T-helper 9 cell (primary cell): ENCODE measurements at regions not wholly inside any gene's neighbourhood (a gene's known extent, or its start where the extent isn't known, plus 50 kb on each side); places are given as distances from the start of the nearest gene placed in this dataset.

Experiments used
- DNase-seq: peaks from one replicate; pipeline ENCODE4 v3.0.0-alpha.2; 2020

GRCh38 chr1:239436286-239436685 lies 49.9 kb downstream of the CHRM3 start:
- DNase-seq: no peak

DNA sequence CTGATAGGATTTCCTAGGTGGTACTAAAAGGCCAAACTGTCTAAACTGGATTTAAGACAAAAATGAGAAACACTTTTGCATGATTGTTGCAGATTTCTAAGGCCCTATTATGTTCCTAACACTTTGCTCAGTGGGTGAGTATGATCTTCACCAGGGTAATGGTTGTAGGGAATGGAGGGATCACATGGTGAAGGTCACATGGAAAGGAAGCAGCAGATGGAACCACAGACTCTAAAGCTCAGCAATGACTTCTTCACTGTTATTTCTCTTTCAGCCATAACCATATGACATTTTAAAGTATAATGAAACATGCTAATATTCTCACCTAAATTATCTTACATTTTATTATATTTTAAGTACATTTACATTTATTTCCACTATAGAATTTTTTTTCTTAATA lies 51.5 kb downstream of the CHRM3 start:
- no peak for DNase-seq

GRCh38 chr1:239438891-239439290 lies 52.5 kb downstream of the CHRM3 start:
- DNase-seq: no peak

DNA sequence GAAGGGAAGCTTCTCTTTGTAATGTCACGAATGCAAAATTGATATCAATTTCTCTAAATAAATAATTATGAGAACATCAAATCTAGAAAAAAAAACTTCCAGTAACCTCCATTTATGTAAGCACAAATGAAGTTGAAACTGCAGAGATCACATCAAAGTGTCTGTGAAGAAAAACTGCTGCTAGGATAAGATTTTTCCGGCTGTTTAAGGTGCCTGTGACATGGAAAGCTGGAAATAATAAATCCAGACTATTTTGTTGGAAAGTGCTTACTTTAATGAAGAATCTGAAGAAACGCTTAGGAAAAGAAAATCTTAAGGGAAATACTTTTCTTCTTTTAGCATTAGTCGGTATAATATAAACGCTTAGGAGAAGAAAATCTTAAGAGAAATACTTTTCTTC lies 57.0 kb downstream of the CHRM3 start:
- no peak for DNase-seq

- no peak for DNase-seq
Observed at GRCh38 chr1:239446611-239447010, 60.2 kb downstream of the CHRM3 start.

GRCh38 chr1:239448911-239449310 lies 62.5 kb downstream of the CHRM3 start:
- DNase-seq: no peak

DNA sequence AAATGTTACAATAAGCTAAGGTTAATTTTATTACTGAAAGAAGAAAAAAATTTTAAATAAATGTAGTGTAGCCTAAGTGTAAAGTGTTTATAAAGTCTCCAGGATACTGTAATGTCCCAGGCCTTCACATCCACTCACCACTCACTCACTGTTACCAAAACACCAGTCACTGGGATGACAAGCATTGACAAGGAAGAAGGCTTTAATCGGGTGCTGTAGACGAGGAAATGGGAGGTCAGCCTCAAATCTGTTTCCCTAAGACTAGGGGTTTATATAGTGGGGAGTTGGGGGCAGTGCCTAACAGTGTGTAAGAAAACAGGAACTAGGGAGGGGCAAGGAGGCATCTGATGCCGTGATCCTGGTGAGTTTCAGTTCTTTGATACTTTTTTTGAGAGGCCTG lies 69.4 kb downstream of the CHRM3 start:
- no peak for DNase-seq

DNA sequence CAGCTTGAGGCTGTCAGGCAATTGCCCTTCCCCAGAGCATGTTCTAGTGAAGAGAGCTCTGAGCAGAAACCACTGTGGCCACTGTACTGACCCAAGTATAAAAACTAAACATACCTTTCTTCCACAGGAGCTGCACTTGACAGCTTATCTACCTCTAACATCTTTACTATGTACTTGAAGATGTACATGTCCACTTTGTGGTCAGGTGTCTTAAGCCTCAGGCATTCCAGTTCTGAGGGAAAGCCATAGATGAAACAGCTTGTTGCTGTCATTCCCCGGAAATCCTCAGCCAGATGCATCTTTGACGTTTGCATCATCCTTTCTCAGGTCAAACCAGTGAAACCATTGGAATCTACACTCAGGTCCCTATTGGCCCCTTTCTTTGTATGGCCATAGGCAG lies 70.4 kb downstream of the CHRM3 start:
- DNase-seq: no peak

GRCh38 chr1:239457491-239458143 lies 71.2 kb downstream of the CHRM3 start:
- no peak for DNase-seq

DNA sequence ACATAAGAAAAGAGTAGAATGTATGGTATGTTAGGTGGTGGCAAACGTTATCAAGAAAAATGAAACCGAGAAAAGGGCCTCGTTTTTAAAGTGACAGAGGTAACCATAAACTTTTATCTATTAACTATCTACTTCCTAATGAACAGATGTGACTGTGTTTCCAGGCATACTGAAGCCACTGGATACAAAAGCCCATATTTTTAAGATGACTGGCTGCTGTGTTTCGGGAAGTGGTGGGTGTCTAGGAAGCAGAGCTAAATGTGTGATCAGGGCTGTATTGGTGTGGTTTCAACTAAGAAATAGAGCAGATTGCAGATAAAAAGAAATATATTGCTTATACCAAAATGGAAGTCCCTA lies 71.8 kb downstream of the CHRM3 start:
- DNase-seq: no peak

DNA sequence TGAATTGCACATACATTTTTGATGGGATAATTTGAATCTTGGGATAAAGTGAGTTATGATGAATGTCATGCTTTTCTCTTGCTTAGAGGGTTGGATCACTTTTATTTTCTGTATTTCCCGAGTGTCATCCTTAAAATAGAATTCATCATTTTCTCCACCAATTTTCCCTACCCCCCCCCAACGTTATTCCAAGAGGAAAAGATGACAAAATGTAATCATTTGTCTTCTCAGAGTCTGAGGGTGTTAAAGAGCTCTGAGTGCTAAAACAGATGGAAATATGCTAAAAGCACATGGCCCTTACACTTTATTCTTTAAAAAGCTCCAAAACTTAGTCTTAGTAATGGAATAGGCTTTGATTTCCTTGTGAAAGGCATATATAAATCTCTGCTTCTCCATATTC lies 81.4 kb downstream of the CHRM3 start:
- no peak for DNase-seq

DNA sequence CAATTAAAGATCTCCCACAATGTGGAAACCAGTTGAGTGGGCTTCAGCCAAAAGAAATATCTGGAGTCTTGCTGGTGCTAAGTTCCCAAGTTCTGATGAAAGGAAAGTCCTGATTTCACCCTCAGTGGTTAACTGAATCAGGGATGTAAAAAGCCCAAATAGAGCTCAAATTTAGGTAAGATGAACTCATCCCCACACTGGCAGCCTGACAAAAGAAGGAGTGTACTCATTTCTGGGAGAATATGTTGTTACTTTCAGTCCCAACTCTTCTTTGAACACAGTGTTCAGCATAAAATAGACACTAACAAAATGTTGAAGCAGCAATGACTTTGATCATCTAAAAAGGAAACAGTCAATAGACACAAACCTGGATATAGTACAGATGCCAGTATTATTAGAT lies 91.7 kb downstream of the CHRM3 start:
- no peak for DNase-seq

GRCh38 chr1:239483391-239483790 lies 97.0 kb downstream of the CHRM3 start:
- DNase-seq: no peak

GRCh38 chr1:239493811-239494414 lies 107.5 kb downstream of the CHRM3 start:
- DNase-seq: no peak

- no peak for DNase-seq
Observed at GRCh38 chr1:239505094-239505493, 118.7 kb downstream of the CHRM3 start.

GRCh38 chr1:239507826-239508225 lies 121.5 kb downstream of the CHRM3 start:
- no peak for DNase-seq

DNA sequence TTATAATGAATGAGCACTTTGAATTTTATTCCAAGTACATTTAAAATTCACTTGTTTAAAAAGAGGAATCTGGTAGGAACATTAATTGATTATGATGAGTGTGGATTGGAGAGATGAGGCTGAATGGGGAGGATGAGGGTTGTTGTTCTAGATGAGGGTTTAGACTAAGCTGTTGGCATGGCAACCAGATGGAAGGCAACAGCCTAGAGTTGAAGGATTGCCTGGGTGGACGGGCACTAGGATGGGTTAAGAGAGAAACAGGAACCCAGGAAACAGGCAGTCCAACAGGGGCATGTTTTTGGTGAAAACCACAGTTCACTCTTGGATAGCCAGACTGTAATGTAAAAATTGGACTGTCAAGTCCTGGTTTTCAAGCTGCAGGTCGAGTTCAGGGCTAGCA lies 125.5 kb downstream of the CHRM3 start:
- DNase-seq: no peak

DNA sequence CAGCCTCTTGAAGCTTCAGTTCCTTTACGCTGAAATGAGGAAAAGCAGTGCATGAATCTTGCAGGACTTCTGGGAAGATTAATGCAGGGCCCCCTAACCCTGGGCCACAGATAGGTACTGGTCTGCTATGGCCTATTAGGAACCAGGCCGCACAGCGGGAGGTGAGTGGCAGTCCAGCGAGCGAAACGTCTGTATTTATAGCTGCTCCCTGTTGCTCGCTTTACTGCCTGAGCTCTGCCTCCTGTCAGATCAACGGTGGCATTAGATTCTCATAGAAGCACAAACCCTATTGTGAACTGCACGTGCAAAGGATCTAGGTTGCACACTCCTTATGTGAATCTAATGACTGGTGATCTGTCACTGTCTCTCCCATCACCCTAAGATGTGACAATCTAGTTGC lies 130.2 kb downstream of the CHRM3 start:
- DNase-seq: no peak

- DNase-seq: no peak
Observed at GRCh38 chr1:239526391-239526790, 140.0 kb downstream of the CHRM3 start.

- no peak for DNase-seq
Observed at GRCh38 chr1:239527051-239527693, 140.8 kb downstream of the CHRM3 start.

GRCh38 chr1:239536165-239536849 lies 149.9 kb downstream of the CHRM3 start:
- DNase-seq: no peak

DNA sequence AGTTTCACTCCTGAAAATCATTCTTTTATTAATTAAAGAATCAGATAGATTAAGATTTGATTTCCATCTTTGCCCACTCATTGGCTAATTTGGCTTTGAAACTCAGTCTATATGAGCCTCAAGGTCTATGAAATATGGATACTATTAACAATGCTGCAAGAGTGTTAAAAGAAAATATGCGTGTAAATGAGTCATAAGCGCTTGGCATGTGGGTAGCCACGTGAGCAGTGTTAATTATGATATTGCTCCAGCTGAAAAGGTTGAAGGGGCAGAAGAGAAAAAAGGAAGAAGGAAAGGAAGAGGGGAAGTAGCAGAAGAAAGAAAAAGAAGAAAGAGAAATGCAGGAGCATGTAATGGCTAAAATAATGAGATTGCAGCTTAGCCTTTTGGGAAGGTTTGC lies 151.4 kb downstream of the CHRM3 start:
- no peak for DNase-seq

GRCh38 chr1:239538239-239538988 lies 152.0 kb downstream of the CHRM3 start:
- DNase-seq: no peak
